ENCODE measurements at regions not wholly inside any gene's neighbourhood (a gene's known extent, or its start where the extent isn't known, plus 50 kb on each side); places are given as distances from the start of the nearest gene placed in this dataset.

- intact Hi-C loops (cut with DNase I; ENCODE audit: low total_unique reads): no loop called here
- WGBS, 2 donors: 73 to 76% methylated on average over 4 of the region's 4 CpGs
- TF ChIP-seq CTCF (IDR thresholded peaks at IDR 0.05) (no peak), POLR2A (IDR thresholded peaks at IDR 0.05) (no peak)
- no peak for DNase-seq (ENCODE audit: low spot score in 2 of 2)
- no peak overlapping the region for H3K4me3 ChIP-seq (ENCODE audit: low read depth, poor library complexity, severe bottlenecking)
These were observed 661.2 kb upstream of the TENM3 start for GRCh38 chr4:181581983-181582382.

GRCh38 chr4:181582595-181582994 is 660.6 kb upstream of the TENM3 start:
- TF ChIP-seq CTCF (IDR thresholded peaks at IDR 0.05): no peak
- TF ChIP-seq POLR2A (IDR thresholded peaks at IDR 0.05): no peak
- intact Hi-C loops (cut with DNase I; ENCODE audit: low total_unique reads): no loop called here

GRCh38 chr4:181588733-181589302 is 654.4 kb upstream of the TENM3 start:
- intact Hi-C loops (cut with DNase I; ENCODE audit: low total_unique reads): no loop called here
- WGBS, 2 donors: 77% methylated on average over 4 of the region's 4 CpGs

More at GRCh38 chr4:181582595-181582994, 660.6 kb upstream of the TENM3 start:
- no peak overlapping the region for H3K4me3 ChIP-seq (ENCODE audit: low read depth, poor library complexity, severe bottlenecking)
- WGBS, 2 donors: 94 to 96% methylated on average over 4 of the region's 4 CpGs
- no peak for DNase-seq (ENCODE audit: low spot score in 2 of 2)

GRCh38 chr4:181592221-181592745 is 650.9 kb upstream of the TENM3 start:
- no peak for TF ChIP-seq CTCF (IDR thresholded peaks at IDR 0.05)
- no peak for TF ChIP-seq POLR2A (IDR thresholded peaks at IDR 0.05)
- no peak for DNase-seq (ENCODE audit: low spot score in 2 of 2)
- intact Hi-C loops (cut with DNase I; ENCODE audit: low total_unique reads): no loop called here
- WGBS, 2 donors: 56 to 64% methylated on average over 5 of the region's 5 CpGs
- no peak overlapping the region for H3K4me3 ChIP-seq (ENCODE audit: low read depth, poor library complexity, severe bottlenecking)

More at GRCh38 chr4:181588733-181589302, 654.4 kb upstream of the TENM3 start:
- no peak for TF ChIP-seq CTCF (IDR thresholded peaks at IDR 0.05)
- no peak for TF ChIP-seq POLR2A (IDR thresholded peaks at IDR 0.05)
- no peak overlapping the region for H3K4me3 ChIP-seq (ENCODE audit: low read depth, poor library complexity, severe bottlenecking)
- no peak for DNase-seq (ENCODE audit: low spot score in 2 of 2)

- 39 to 42% methylated on average over 2 of the region's 2 CpGs for WGBS, 2 donors
- no peak for TF ChIP-seq POLR2A (IDR thresholded peaks at IDR 0.05)
- TF ChIP-seq CTCF (IDR thresholded peaks at IDR 0.05): no peak
These were observed 649.5 kb upstream of the TENM3 start for GRCh38 chr4:181593703-181594102.

GRCh38 chr4:181594188-181594587 is 649.0 kb upstream of the TENM3 start:
- intact Hi-C loops (cut with DNase I; ENCODE audit: low total_unique reads): no loop called here
- no peak for TF ChIP-seq POLR2A (IDR thresholded peaks at IDR 0.05)
- no peak for TF ChIP-seq CTCF (IDR thresholded peaks at IDR 0.05)
- no peak overlapping the region for H3K4me3 ChIP-seq (ENCODE audit: low read depth, poor library complexity, severe bottlenecking)
- no peak for DNase-seq (ENCODE audit: low spot score in 2 of 2)

More at GRCh38 chr4:181593703-181594102, 649.5 kb upstream of the TENM3 start:
- intact Hi-C loops (cut with DNase I; ENCODE audit: low total_unique reads): no loop called here
- no peak overlapping the region for H3K4me3 ChIP-seq (ENCODE audit: low read depth, poor library complexity, severe bottlenecking)
- no peak for DNase-seq (ENCODE audit: low spot score in 2 of 2)
